Karpas-422 (cell line): ENCODE measurements at regions not wholly inside any gene's neighbourhood (a gene's known extent, or its start where the extent isn't known, plus 50 kb on each side); places are given as distances from the start of the nearest gene placed in this dataset.

Source experiments
- DNase-seq: peaks from one replicate; pipeline ENCODE4 v3.0.0-alpha.2; 2015
- H2AFZ ChIP-seq: fragments of 200-600 bp; sonication (generic); 2 replicates; pipeline ENCODE4 v1.6.1; 2014; ENCODE audit warnings: antibody characterized with exemption, low read length, mixed read lengths
- H3K27ac ChIP-seq: fragments of 200-600 bp; sonication (generic); 2 replicates; pipeline ENCODE4 v1.5.1; 2014; ENCODE audit warnings: mild to moderate bottlenecking, low read length, moderate library complexity
- H3K27me3 ChIP-seq: fragments of 200-600 bp; sonication (generic); 2 replicates; pipeline ENCODE4 v1.6.1; 2014; ENCODE audit warnings: low read length, mixed read lengths
- H3K36me3 ChIP-seq: fragments of 200-600 bp; sonication (generic); 2 replicates; pipeline ENCODE4 v1.6.1; 2014; ENCODE audit warnings: low read length, mixed read lengths; ENCODE audit not compliant: insufficient read depth
- H3K4me1 ChIP-seq: fragments of 200-600 bp; sonication (generic); 2 replicates; pipeline ENCODE4 v1.6.1; 2014; ENCODE audit warnings: mild to moderate bottlenecking, low read length, mixed read lengths
- H3K4me2 ChIP-seq: fragments of 200-600 bp; sonication (generic); 2 replicates; pipeline ENCODE4 v1.6.1; 2014; ENCODE audit warnings: low read length, low read depth, mild to moderate bottlenecking; ENCODE audit not compliant: poor library complexity, severe bottlenecking
- H3K4me3 ChIP-seq: fragments of 200-600 bp; sonication (generic); 2 replicates; pipeline ENCODE4 v1.5.1; 2014; ENCODE audit warnings: mild to moderate bottlenecking, antibody characterized with exemption, low read length, mixed read lengths
- H3K79me2 ChIP-seq: fragments of 200-600 bp; sonication (generic); 2 replicates; pipeline ENCODE4 v1.6.1; 2014; ENCODE audit warnings: mild to moderate bottlenecking, low read length, mixed read lengths
- H3K9ac ChIP-seq: fragments of 200-600 bp; sonication (generic); 2 replicates; pipeline ENCODE4 v1.6.0; 2014; ENCODE audit warnings: low read length
- H3K9me2 ChIP-seq: fragments of 200-600 bp; sonication (generic), shearing (Covaris generic); replicated peaks from 2 replicates; pipeline ENCODE4 v1.6.0; 2014; ENCODE audit warnings: mild to moderate bottlenecking, low read length, moderate library complexity; ENCODE audit not compliant: insufficient read depth
- H3K9me3 ChIP-seq: fragments of 300-700, 200-600 bp; sonication (generic); 2 replicates; pipeline ENCODE4 v1.6.1; 2014; ENCODE audit warnings: low read length, mixed read lengths
- H4K20me1 ChIP-seq: fragments of 200-600 bp; sonication (generic); 2 replicates; pipeline ENCODE4 v1.6.1; 2014; ENCODE audit warnings: mild to moderate bottlenecking, antibody characterized with exemption, low read length, low read depth; ENCODE audit not compliant: insufficient read depth

- no peak for DNase-seq
These were observed 498.7 kb downstream of the SUCLG1 start for GRCh38 chr2:83960371-83960770.

GRCh38 chr2:83959266-83959665 is 499.8 kb downstream of the SUCLG1 start:
- H3K27ac ChIP-seq, result no peak overlapping the region
- H2AFZ ChIP-seq, result no peak overlapping the region
- H3K9me3 ChIP-seq, result peaks cover 15% of the 10 kb centered on the region; the same call in 1 of the 2 replicates
- no peak overlapping the region for H3K4me3 ChIP-seq
- no peak overlapping the region for H3K4me2 ChIP-seq
- H3K36me3 ChIP-seq, result no peaks in the 10 kb centered on the region
- H4K20me1 ChIP-seq, result no peaks in the 10 kb centered on the region
- H3K9ac ChIP-seq, result no peak overlapping the region
- no peak for DNase-seq
- no peaks in the 10 kb centered on the region for H3K79me2 ChIP-seq
- H3K4me1 ChIP-seq, result no peaks in the 10 kb centered on the region
- no peaks in the 10 kb centered on the region for H3K27me3 ChIP-seq
- no peaks in the 10 kb centered on the region for H3K9me2 ChIP-seq

More at GRCh38 chr2:83960371-83960770, 498.7 kb downstream of the SUCLG1 start:
- Histone ChIP-seq H3K36me3 (no peaks in the 10 kb centered on the region), H3K4me2 (no peak overlapping the region), H3K27me3 (no peaks in the 10 kb centered on the region), H4K20me1 (no peaks in the 10 kb centered on the region), H2AFZ (no peak overlapping the region), H3K9me2 (no peaks in the 10 kb centered on the region), H3K9me3 (peaks cover 17% of the 10 kb centered on the region; the same call in 1 of the 2 replicates), H3K4me1 (no peaks in the 10 kb centered on the region), H3K4me3 (no peak overlapping the region), H3K9ac (no peak overlapping the region), H3K79me2 (no peaks in the 10 kb centered on the region), H3K27ac (no peak overlapping the region)

- Histone ChIP-seq H3K9me3 (peaks cover 6% of the 10 kb centered on the region; the same call in 1 of the 2 replicates), H3K27ac (no peak overlapping the region), H3K36me3 (no peaks in the 10 kb centered on the region), H4K20me1 (no peaks in the 10 kb centered on the region), H3K9ac (no peak overlapping the region), H3K4me2 (no peak overlapping the region), H3K9me2 (no peaks in the 10 kb centered on the region), H3K27me3 (no peaks in the 10 kb centered on the region), H3K4me1 (no peaks in the 10 kb centered on the region), H3K79me2 (no peaks in the 10 kb centered on the region), H2AFZ (no peak overlapping the region), H3K4me3 (no peak overlapping the region)
- no peak for DNase-seq
These were observed 502.1 kb downstream of the SUCLG1 start for GRCh38 chr2:83956991-83957390.

- no peak overlapping the region for H3K9ac ChIP-seq
These were observed 505.4 kb downstream of the SUCLG1 start for GRCh38 chr2:83953697-83954096.

GRCh38 chr2:83951378-83951947 is 507.6 kb downstream of the SUCLG1 start:
- Histone ChIP-seq H3K79me2 (no peaks in the 10 kb centered on the region), H3K9ac (no peak overlapping the region), H3K9me2 (no peaks in the 10 kb centered on the region), H4K20me1 (no peaks in the 10 kb centered on the region), H3K36me3 (no peaks in the 10 kb centered on the region), H3K27ac (no peak overlapping the region), H3K4me3 (no peak overlapping the region), H3K4me2 (no peak overlapping the region), H2AFZ (no peak overlapping the region), H3K9me3 (no peaks in the 10 kb centered on the region; the same call in 1 of the 2 replicates), H3K4me1 (no peaks in the 10 kb centered on the region), H3K27me3 (no peaks in the 10 kb centered on the region)
- DNase-seq, result no peak

More at GRCh38 chr2:83953697-83954096, 505.4 kb downstream of the SUCLG1 start:
- no peaks in the 10 kb centered on the region for H3K4me1 ChIP-seq
- no peak overlapping the region for H2AFZ ChIP-seq
- H4K20me1 ChIP-seq, result no peaks in the 10 kb centered on the region
- H3K4me3 ChIP-seq, result no peak overlapping the region
- H3K9me2 ChIP-seq, result no peaks in the 10 kb centered on the region
- no peak for DNase-seq
- no peak overlapping the region for H3K4me2 ChIP-seq
- H3K36me3 ChIP-seq, result no peaks in the 10 kb centered on the region
- peaks cover 3% of the 10 kb centered on the region; the same call in 1 of the 2 replicates for H3K9me3 ChIP-seq
- no peaks in the 10 kb centered on the region for H3K27me3 ChIP-seq
- no peaks in the 10 kb centered on the region for H3K79me2 ChIP-seq
- no peak overlapping the region for H3K27ac ChIP-seq

GRCh38 chr2:83949361-83949760 is 509.7 kb downstream of the SUCLG1 start:
- no peaks in the 10 kb centered on the region for H4K20me1 ChIP-seq
- no peaks in the 10 kb centered on the region for H3K9me2 ChIP-seq
- DNase-seq, result no peak
- no peaks in the 10 kb centered on the region for H3K9me3 ChIP-seq
- no peak overlapping the region for H3K4me2 ChIP-seq
- no peaks in the 10 kb centered on the region for H3K27me3 ChIP-seq
- no peaks in the 10 kb centered on the region for H3K36me3 ChIP-seq
- no peaks in the 10 kb centered on the region for H3K79me2 ChIP-seq
- H2AFZ ChIP-seq, result no peak overlapping the region
- H3K27ac ChIP-seq, result no peak overlapping the region
- H3K9ac ChIP-seq, result no peak overlapping the region
- H3K4me1 ChIP-seq, result no peaks in the 10 kb centered on the region
- H3K4me3 ChIP-seq, result no peak overlapping the region

GRCh38 chr2:83944191-83944590 is 514.9 kb downstream of the SUCLG1 start:
- H3K9me2 ChIP-seq, result 0 out of 2 replicates have a peak, but pooled peaks cover 3% of the 10 kb centered on the region
- no peak overlapping the region for H2AFZ ChIP-seq

GRCh38 chr2:83943265-83943664 is 515.8 kb downstream of the SUCLG1 start:
- H3K27me3 ChIP-seq, result no peaks in the 10 kb centered on the region
- no peaks in the 10 kb centered on the region for H3K4me1 ChIP-seq
- H3K36me3 ChIP-seq, result no peaks in the 10 kb centered on the region
- no peak overlapping the region for H3K4me3 ChIP-seq
- no peak overlapping the region for H3K9ac ChIP-seq
- H3K9me3 ChIP-seq, result peaks cover 12% of the 10 kb centered on the region; the same call in 1 of the 2 replicates
- H2AFZ ChIP-seq, result no peak overlapping the region
- H4K20me1 ChIP-seq, result no peaks in the 10 kb centered on the region
- H3K9me2 ChIP-seq, result 0 out of 2 replicates have a peak, but pooled peaks cover 3% of the 10 kb centered on the region
- H3K4me2 ChIP-seq, result no peak overlapping the region
- no peaks in the 10 kb centered on the region for H3K79me2 ChIP-seq
- H3K27ac ChIP-seq, result no peak overlapping the region
- no peak for DNase-seq

More at GRCh38 chr2:83944191-83944590, 514.9 kb downstream of the SUCLG1 start:
- Histone ChIP-seq H3K9ac (no peak overlapping the region), H3K27ac (no peak overlapping the region), H3K4me1 (no peaks in the 10 kb centered on the region), H3K27me3 (no peaks in the 10 kb centered on the region), H3K4me2 (no peak overlapping the region), H4K20me1 (no peaks in the 10 kb centered on the region), H3K79me2 (no peaks in the 10 kb centered on the region), H3K36me3 (no peaks in the 10 kb centered on the region), H3K4me3 (no peak overlapping the region), H3K9me3 (peaks cover 9% of the 10 kb centered on the region; the same call in 1 of the 2 replicates)
- no peak for DNase-seq
